ENCODE measurements at regions not wholly inside any gene's neighbourhood (a gene's known extent, or its start where the extent isn't known, plus 50 kb on each side); places are given as distances from the start of the nearest gene placed in this dataset.

- no peaks in the 10 kb centered on the region for H3K36me3 ChIP-seq (ENCODE audit: insufficient read depth, low read length)
- H3K27ac ChIP-seq (ENCODE audit: low read depth, low read length, poor library complexity, severe bottlenecking) = no peak overlapping the region
- BruUV-seq (replicated peaks) = no TSS peak
- no peak overlapping the region for H3K4me3 ChIP-seq (ENCODE audit: low read depth, low read length, poor library complexity, severe bottlenecking)
- H3K9me3 ChIP-seq (ENCODE audit: low read length) = no peaks in the 10 kb centered on the region
- no peaks in the 10 kb centered on the region for H3K79me2 ChIP-seq (ENCODE audit: insufficient read depth, low read depth, low read length)
- H3K4me2 ChIP-seq (ENCODE audit: low read length) = no peak overlapping the region
- no peaks in the 10 kb centered on the region for H3K9me2 ChIP-seq (ENCODE audit: insufficient read depth, low read length)
- H4K20me1 ChIP-seq (ENCODE audit: insufficient read depth, low read length) = no peaks in the 10 kb centered on the region
- no peak overlapping the region for H2AFZ ChIP-seq (ENCODE audit: low read length)
- POLR2A ChIA-PET = interaction anchor here (0.6 to 0.7 kb wide), 2 partner anchors 26 to 624 kb away, joined by 3 read pairs; no protein-coding TSS in a partner anchor
- no peak for DNase-seq (ENCODE audit: low spot score)
- no peaks in the 10 kb centered on the region for H3K4me1 ChIP-seq (ENCODE audit: insufficient read depth, low read length, poor library complexity, severe bottlenecking)
- no peak for TF ChIP-seq CTCF (conservative IDR thresholded peaks at IDR 0.05; ENCODE audit: low read length)
- TF ChIP-seq EZH2phosphoT487 (IDR thresholded peaks at IDR 0.05; ENCODE audit: borderline replicate concordance, low read depth, low read length) = no peak
- CTCF ChIA-PET (ENCODE audit: unreplicated experiment) = no interaction called here
- intact Hi-C loops (cut with micrococcal nuclease; ENCODE audit: unreplicated experiment) = no loop called here
Observed at GRCh38 chr9:26643826-26644225, 248.8 kb downstream of the CAAP1 start.

DNA sequence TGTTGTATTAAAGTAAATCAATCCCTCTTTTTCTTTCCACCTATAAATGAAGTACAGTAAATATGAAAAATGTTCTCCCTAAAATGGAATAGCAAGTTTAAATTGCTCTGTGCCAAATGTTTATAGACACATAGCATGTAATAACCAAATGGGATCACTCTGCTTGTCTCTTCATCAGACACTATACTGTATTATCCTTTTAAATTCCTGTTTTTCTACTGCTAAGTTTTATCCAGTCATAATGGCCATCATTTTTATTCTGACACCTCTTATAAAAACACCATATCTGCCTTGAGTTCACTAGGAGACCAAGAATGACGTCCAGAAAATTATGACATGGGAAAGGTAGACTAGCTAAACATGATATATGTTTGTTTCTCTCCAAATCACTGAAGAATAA lies 252.8 kb downstream of the CAAP1 start:
- Histone ChIP-seq H4K20me1 (ENCODE audit: insufficient read depth, low read length) (no peaks in the 10 kb centered on the region), H3K27ac (ENCODE audit: low read depth, low read length, poor library complexity, severe bottlenecking) (no peak overlapping the region), H3K4me2 (ENCODE audit: low read length) (no peak overlapping the region), H3K4me1 (ENCODE audit: insufficient read depth, low read length, poor library complexity, severe bottlenecking) (no peaks in the 10 kb centered on the region), H3K4me3 (ENCODE audit: low read depth, low read length, poor library complexity, severe bottlenecking) (no peak overlapping the region), H3K36me3 (ENCODE audit: insufficient read depth, low read length) (no peaks in the 10 kb centered on the region), H2AFZ (ENCODE audit: low read length) (no peak overlapping the region), H3K79me2 (ENCODE audit: insufficient read depth, low read depth, low read length) (no peaks in the 10 kb centered on the region), H3K9me2 (ENCODE audit: insufficient read depth, low read length) (no peaks in the 10 kb centered on the region), H3K9me3 (ENCODE audit: low read length) (no peaks in the 10 kb centered on the region)
- no peak for TF ChIP-seq CTCF (conservative IDR thresholded peaks at IDR 0.05; ENCODE audit: low read length)
- no peak for TF ChIP-seq EZH2phosphoT487 (IDR thresholded peaks at IDR 0.05; ENCODE audit: borderline replicate concordance, low read depth, low read length)
- intact Hi-C loops (cut with micrococcal nuclease; ENCODE audit: unreplicated experiment) = no loop called here
- POLR2A ChIA-PET = interaction anchor here (0.6 to 1.0 kb wide), 4 partner anchors 10 to 230 kb away, joined by 3 to 4 read pairs (median 3); no protein-coding TSS in a partner anchor
- DNase-seq (ENCODE audit: low spot score) = no peak
- no TSS peak for BruUV-seq (replicated peaks)
- CTCF ChIA-PET (ENCODE audit: unreplicated experiment) = no interaction called here

DNA sequence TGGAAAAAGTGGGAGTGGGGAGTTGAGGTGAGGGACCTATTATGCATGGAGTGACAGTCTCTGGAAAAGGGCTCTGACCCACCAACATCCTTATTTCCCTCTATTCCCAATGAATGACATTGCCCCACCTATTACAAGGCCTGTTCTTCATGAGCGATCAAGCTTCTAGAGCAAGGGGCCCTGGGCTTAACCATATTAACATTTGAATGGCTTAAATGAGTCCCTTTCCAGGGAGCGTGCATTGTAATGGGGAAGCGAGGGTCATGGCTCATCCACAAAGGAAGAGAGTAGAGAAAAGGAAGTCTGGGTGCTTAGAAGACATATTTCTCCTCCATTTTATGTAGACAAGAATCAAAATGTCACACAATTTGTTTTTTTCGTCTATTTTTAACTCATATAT lies 255.5 kb downstream of the CAAP1 start:
- no peak overlapping the region for H3K4me3 ChIP-seq (ENCODE audit: low read depth, low read length, poor library complexity, severe bottlenecking)
- BruUV-seq (replicated peaks) = no TSS peak
- H3K9me2 ChIP-seq (ENCODE audit: insufficient read depth, low read length) = no peaks in the 10 kb centered on the region
- no peak for DNase-seq (ENCODE audit: low spot score)
- H4K20me1 ChIP-seq (ENCODE audit: insufficient read depth, low read length) = no peaks in the 10 kb centered on the region
- H3K36me3 ChIP-seq (ENCODE audit: insufficient read depth, low read length) = no peaks in the 10 kb centered on the region
- H3K9me3 ChIP-seq (ENCODE audit: low read length) = no peaks in the 10 kb centered on the region
- no peaks in the 10 kb centered on the region for H3K4me1 ChIP-seq (ENCODE audit: insufficient read depth, low read length, poor library complexity, severe bottlenecking)
- H2AFZ ChIP-seq (ENCODE audit: low read length) = no peak overlapping the region
- ChIA-PET POLR2A (no interaction called here), CTCF (ENCODE audit: unreplicated experiment) (no interaction called here)
- H3K79me2 ChIP-seq (ENCODE audit: insufficient read depth, low read depth, low read length) = no peaks in the 10 kb centered on the region
- intact Hi-C loops (cut with micrococcal nuclease; ENCODE audit: unreplicated experiment) = no loop called here
- TF ChIP-seq CTCF (conservative IDR thresholded peaks at IDR 0.05; ENCODE audit: low read length) = no peak
- TF ChIP-seq EZH2phosphoT487 (IDR thresholded peaks at IDR 0.05; ENCODE audit: borderline replicate concordance, low read depth, low read length) = no peak
- H3K27ac ChIP-seq (ENCODE audit: low read depth, low read length, poor library complexity, severe bottlenecking) = no peak overlapping the region
- H3K4me2 ChIP-seq (ENCODE audit: low read length) = no peak overlapping the region

Data from OCI-LY7 (cell line).